ENCODE measurements at regions not wholly inside any gene's neighbourhood (a gene's known extent, or its start where the extent isn't known, plus 50 kb on each side); places are given as distances from the start of the nearest gene placed in this dataset.

- no peak for DNase-seq (ENCODE audit: low read depth in 2 of 2)
Observed at GRCh38 chr2:144605231-144605840, 85.4 kb upstream of the ZEB2 start.

- DNase-seq (ENCODE audit: low read depth in 2 of 2), result no peak
Observed at GRCh38 chr2:144603334-144603733, 83.4 kb upstream of the ZEB2 start.

- DNase-seq (ENCODE audit: low read depth in 2 of 2), result no peak
Observed at GRCh38 chr2:144598906-144599305, 79.0 kb upstream of the ZEB2 start.

- no peak for DNase-seq (ENCODE audit: low read depth in 2 of 2)
Observed at GRCh38 chr2:144597894-144598593, 78.1 kb upstream of the ZEB2 start.

- no peak for DNase-seq (ENCODE audit: low read depth in 2 of 2)
Observed at GRCh38 chr2:144597388-144597787, 77.5 kb upstream of the ZEB2 start.

- no peak for DNase-seq (ENCODE audit: low read depth in 2 of 2)
Observed at GRCh38 chr2:144596073-144596871, 76.4 kb upstream of the ZEB2 start.

GRCh38 chr2:144595686-144596072, 75.8 kb upstream of the ZEB2 start:
- no peak for DNase-seq (ENCODE audit: low read depth in 2 of 2)

GRCh38 chr2:144595279-144595678, 75.4 kb upstream of the ZEB2 start:
- DNase-seq (ENCODE audit: low read depth in 2 of 2), result no peak

- no peak for DNase-seq (ENCODE audit: low read depth in 2 of 2)
Observed at GRCh38 chr2:144593803-144594202, 73.9 kb upstream of the ZEB2 start.

- DNase-seq (ENCODE audit: low read depth in 2 of 2), result no peak
Observed at GRCh38 chr2:144592500-144593256, 72.8 kb upstream of the ZEB2 start.

- DNase-seq (ENCODE audit: low read depth in 2 of 2), result no peak
Observed at GRCh38 chr2:144587306-144587705, 67.4 kb upstream of the ZEB2 start.

GRCh38 chr2:144586476-144586875, 66.6 kb upstream of the ZEB2 start:
- no peak for DNase-seq (ENCODE audit: low read depth in 2 of 2)

- no peak for DNase-seq (ENCODE audit: low read depth in 2 of 2)
Observed at GRCh38 chr2:144583741-144584453, 64.0 kb upstream of the ZEB2 start.

- DNase-seq (ENCODE audit: low read depth in 2 of 2), result no peak
Observed at GRCh38 chr2:144583381-144583729, 63.4 kb upstream of the ZEB2 start.

GRCh38 chr2:144582651-144583380, 62.9 kb upstream of the ZEB2 start:
- DNase-seq (ENCODE audit: low read depth in 2 of 2), result no peak

GRCh38 chr2:144580521-144581161, 60.7 kb upstream of the ZEB2 start:
- no peak for DNase-seq (ENCODE audit: low read depth in 2 of 2)

- no peak for DNase-seq (ENCODE audit: low read depth in 2 of 2)
Observed at GRCh38 chr2:144579556-144579955, 59.6 kb upstream of the ZEB2 start.

GRCh38 chr2:144578099-144578498, 58.2 kb upstream of the ZEB2 start:
- DNase-seq (ENCODE audit: low read depth in 2 of 2), result no peak

GRCh38 chr2:144572977-144573376, 53.1 kb upstream of the ZEB2 start:
- DNase-seq (ENCODE audit: low read depth in 2 of 2), result no peak

GRCh38 chr2:144571770-144572169, 51.9 kb upstream of the ZEB2 start:
- DNase-seq (ENCODE audit: low read depth in 2 of 2), result no peak

Measured in stimulated activated CD8-positive, alpha-beta memory T cell treated with anti-CD3 and anti-CD28 coated beads, Interleukin-2, amount 100 ng/mL, for 1 hour (primary cell).